WTC11 (cell line): ENCODE measurements at regions not wholly inside any gene's neighbourhood (a gene's known extent, or its start where the extent isn't known, plus 50 kb on each side); places are given as distances from the start of the nearest gene placed in this dataset.

Experiments
- CTCF ChIP-seq: fragments of 200-600 bp; IDR thresholded peaks from 2 replicates; pipeline ENCODE4 v1.8.0; 2022; ENCODE audit warnings: antibody characterized with exemption
- JAZF1 ChIP-seq: fragments of 250-450 bp; sonication (Bioruptor Pico); IDR thresholded peaks from 2 replicates; pipeline ENCODE4 v1.9.0; 2021; ENCODE audit warnings: moderate library complexity, mild to moderate bottlenecking, inconsistent platforms

- TF ChIP-seq CTCF: no peak
- TF ChIP-seq JAZF1 (CRISPR knock-in tag): no peak
Observed at GRCh38 chrX:110449312-110449711, 90.7 kb downstream of the RTL9 start.
